Tibial nerve (tissue), 3 donors: ENCODE measurements at regions not wholly inside any gene's neighbourhood (a gene's known extent, or its start where the extent isn't known, plus 50 kb on each side); places are given as distances from the start of the nearest gene placed in this dataset.

Experiments
- EP300 ChIP-seq, 2 donors: sonication (generic); formaldehyde crosslinking; IDR thresholded peaks; one replicate each; pipeline ENCODE4 v1.6.1; 2017; ENCODE audit warnings: antibody characterized with exemption in 2 of 2, mild to moderate bottlenecking in 1 of 2
- POLR2A ChIP-seq, 2 donors: fragments of 450-650 bp; IDR thresholded peaks; one replicate each; pipeline ENCODE4 v1.6.1; 2017; ENCODE audit warnings: antibody characterized with exemption in 2 of 2, mild to moderate bottlenecking in 2 of 2, moderate library complexity in 2 of 2

DNA sequence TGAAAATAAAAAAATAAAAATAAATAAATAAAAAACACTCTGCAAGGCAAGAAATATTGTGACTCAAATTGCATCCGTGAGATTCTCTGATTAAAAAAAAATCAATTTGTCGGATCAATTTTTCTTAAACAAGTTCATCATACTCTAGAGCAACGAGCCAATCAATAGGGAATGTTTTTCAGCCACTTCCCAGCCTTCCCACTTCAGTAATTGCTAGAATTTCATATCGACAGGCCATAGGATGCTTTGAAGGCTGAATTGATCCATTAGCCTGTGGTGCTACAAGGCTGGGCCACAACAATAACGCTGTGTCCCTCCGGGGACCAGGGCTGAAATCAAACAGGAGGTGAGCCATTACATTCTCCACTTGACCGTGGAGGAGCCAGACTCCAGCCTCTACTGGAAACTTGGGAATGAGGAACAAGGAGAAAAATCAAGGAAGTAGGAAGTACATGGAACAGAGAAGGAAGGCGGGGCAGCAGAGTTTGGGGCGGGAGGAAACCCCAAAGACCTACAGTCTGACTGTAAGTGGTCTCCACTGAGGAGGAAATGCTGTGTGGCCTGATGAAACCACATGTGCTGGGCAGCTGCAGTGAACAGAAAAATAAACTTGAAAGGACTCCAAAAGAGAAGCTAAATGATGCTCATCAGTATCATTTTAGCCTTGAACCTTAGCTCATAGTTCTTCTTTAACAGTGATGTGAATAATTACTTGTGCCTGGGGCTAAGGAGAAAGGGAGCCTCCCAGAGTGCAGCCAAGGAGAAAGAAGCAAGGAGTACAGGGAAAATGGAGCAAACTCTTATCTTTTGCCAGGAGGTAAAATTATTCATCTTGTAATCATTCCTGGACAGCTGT is 308.6 kb downstream of the TLE1 start:
- TF ChIP-seq EP300 (IDR thresholded peaks at IDR 0.05) (no peak), POLR2A (IDR thresholded peaks at IDR 0.05) (no peak)
